ENCODE measurements at regions not wholly inside any gene's neighbourhood (a gene's known extent, or its start where the extent isn't known, plus 50 kb on each side); places are given as distances from the start of the nearest gene placed in this dataset.

DNA sequence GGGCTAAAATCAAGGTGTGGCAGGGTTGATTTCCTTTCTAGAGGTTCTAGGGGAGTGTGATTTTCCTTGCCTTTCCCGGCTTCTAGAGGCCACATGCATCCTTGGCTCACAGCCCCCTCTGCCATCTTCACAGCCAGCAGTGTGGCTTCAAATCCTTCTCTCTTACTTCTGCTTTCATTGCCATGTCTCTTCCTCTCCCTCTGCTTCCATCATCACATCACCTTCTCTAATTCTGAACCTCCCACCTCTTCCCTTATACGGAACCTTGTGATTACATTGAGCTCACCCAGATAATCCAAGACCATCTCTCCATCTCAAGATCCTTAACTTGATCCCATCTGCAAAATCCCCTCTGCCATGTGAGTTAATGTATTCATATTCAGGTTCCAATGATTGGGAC is 56.2 kb upstream of the RMDN2 start:
- WGBS (ENCODE audit: insufficient coverage, low coverage, low lambda C conversion rate, missing lambda C conversion rate) = 38% methylated on average over 2 of the region's 2 CpGs
- intact Hi-C loops (cut with DNase I) = no loop called here
- no peaks in the 10 kb centered on the region for H3K4me1 ChIP-seq
- no peak overlapping the region for H3K27ac ChIP-seq
- DNase-seq (no peak), ATAC-seq (no peak)
- no peak overlapping the region for H3K4me3 ChIP-seq
- H3K9me3 ChIP-seq = no peaks in the 10 kb centered on the region
- no peaks in the 10 kb centered on the region for H3K36me3 ChIP-seq
- TF ChIP-seq, protein P1, sequence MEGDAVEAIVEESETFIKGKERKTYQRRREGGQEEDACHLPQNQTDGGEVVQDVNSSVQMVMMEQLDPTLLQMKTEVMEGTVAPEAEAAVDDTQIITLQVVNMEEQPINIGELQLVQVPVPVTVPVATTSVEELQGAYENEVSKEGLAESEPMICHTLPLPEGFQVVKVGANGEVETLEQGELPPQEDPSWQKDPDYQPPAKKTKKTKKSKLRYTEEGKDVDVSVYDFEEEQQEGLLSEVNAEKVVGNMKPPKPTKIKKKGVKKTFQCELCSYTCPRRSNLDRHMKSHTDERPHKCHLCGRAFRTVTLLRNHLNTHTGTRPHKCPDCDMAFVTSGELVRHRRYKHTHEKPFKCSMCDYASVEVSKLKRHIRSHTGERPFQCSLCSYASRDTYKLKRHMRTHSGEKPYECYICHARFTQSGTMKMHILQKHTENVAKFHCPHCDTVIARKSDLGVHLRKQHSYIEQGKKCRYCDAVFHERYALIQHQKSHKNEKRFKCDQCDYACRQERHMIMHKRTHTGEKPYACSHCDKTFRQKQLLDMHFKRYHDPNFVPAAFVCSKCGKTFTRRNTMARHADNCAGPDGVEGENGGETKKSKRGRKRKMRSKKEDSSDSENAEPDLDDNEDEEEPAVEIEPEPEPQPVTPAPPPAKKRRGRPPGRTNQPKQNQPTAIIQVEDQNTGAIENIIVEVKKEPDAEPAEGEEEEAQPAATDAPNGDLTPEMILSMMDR (IDR thresholded peaks at IDR 0.05) = no peak
- no peak for TF ChIP-seq POLR2A (IDR thresholded peaks at IDR 0.05)
- no peaks in the 10 kb centered on the region for H3K27me3 ChIP-seq

DNA sequence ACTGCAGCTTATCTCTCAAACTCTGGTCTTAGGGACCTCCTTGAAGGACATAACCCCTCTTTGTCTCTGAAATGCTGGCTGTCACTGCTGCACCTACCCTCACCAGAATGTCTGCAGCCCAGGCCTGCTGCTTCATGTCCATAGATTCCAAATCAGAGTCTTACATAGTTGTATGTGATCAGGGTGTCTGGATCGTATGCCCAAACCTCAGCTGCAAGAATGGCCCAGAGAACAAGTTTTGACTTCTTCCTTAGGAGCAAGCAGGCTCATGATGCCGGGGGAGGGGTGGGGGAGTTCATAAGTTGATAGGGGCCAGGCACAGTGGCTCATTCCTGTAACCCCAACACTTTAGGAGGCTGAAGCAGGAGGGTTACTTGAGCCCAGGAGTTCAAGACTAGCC is 55.8 kb upstream of the RMDN2 start:
- intact Hi-C loops (cut with DNase I) = no loop called here
- Histone ChIP-seq H3K4me1 (no peaks in the 10 kb centered on the region), H3K4me3 (no peak overlapping the region), H3K36me3 (no peaks in the 10 kb centered on the region), H3K9me3 (no peaks in the 10 kb centered on the region), H3K27me3 (no peaks in the 10 kb centered on the region), H3K27ac (no peak overlapping the region)
- ATAC-seq = no peak
- 62% methylated on average over 2 of the region's 2 CpGs for WGBS (ENCODE audit: insufficient coverage, low coverage, low lambda C conversion rate, missing lambda C conversion rate)
- TF ChIP-seq POLR2A (IDR thresholded peaks at IDR 0.05) = no peak
- TF ChIP-seq, protein P1 (IDR thresholded peaks at IDR 0.05) = no peak
- DNase-seq = no peak

DNA sequence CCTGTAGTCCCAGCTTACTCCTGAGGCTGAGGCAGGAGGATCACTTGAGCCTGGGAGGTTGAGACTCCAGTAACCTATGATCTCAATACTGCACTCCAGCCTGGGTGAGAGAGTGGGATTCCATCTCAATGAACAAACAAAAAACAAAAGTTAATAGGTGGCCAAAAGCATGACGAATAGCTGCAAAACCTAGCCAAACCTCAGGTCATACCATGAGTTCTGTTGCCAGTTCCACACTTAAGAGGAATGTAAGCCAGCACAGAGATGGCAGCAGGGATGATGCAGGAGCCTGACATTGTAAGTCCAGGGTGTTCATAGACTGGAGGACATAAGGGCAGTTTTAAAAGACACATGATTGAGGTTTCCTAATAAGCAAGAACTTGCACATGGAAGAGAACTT is 55.3 kb upstream of the RMDN2 start:
- no peak overlapping the region for H3K27ac ChIP-seq
- intact Hi-C loops (cut with DNase I) = no loop called here
- H3K27me3 ChIP-seq = no peaks in the 10 kb centered on the region
- DNase-seq (no peak), ATAC-seq (no peak)
- H3K36me3 ChIP-seq = no peaks in the 10 kb centered on the region
- 60% methylated on average over 1 of the region's 1 CpG for WGBS (ENCODE audit: insufficient coverage, low coverage, low lambda C conversion rate, missing lambda C conversion rate)
- TF ChIP-seq, protein P1 (IDR thresholded peaks at IDR 0.05) = no peak
- no peak for TF ChIP-seq POLR2A (IDR thresholded peaks at IDR 0.05)
- H3K4me1 ChIP-seq = no peaks in the 10 kb centered on the region
- H3K4me3 ChIP-seq = no peak overlapping the region
- no peaks in the 10 kb centered on the region for H3K9me3 ChIP-seq

DNA sequence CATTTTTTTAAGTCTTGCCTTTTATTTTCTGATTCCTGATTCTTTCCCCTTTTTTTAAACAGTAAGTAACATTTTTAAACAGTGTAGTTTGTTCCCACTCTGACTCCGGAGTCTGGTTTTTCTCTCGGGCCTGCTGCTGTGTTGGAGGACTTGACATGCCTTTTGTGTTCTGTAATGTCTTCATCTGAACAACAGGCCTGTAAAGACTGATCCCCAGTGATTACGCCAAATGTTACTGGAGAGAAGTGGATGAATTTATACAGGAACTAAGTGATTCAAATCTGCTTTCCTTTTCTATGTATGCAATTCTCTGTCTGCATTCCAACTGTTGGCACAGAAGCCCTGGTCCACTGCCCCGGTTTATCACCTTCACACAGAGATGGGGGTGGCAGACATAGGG is 54.3 kb upstream of the RMDN2 start:
- TF ChIP-seq, protein P1 (IDR thresholded peaks at IDR 0.05) = no peak
- TF ChIP-seq POLR2A (IDR thresholded peaks at IDR 0.05) = no peak
- no peak for ATAC-seq
- WGBS (ENCODE audit: insufficient coverage, low coverage, low lambda C conversion rate, missing lambda C conversion rate) = 69% methylated on average over 4 of the region's 4 CpGs
- Histone ChIP-seq H3K27ac (no peak overlapping the region), H3K4me1 (no peaks in the 10 kb centered on the region), H3K36me3 (no peaks in the 10 kb centered on the region), H3K9me3 (no peaks in the 10 kb centered on the region), H3K27me3 (no peaks in the 10 kb centered on the region), H3K4me3 (no peak overlapping the region)
- no peak for DNase-seq
- intact Hi-C loops (cut with DNase I) = no loop called here
